ENCODE measurements at regions not wholly inside any gene's neighbourhood (a gene's known extent, or its start where the extent isn't known, plus 50 kb on each side); places are given as distances from the start of the nearest gene placed in this dataset.
"Not testable (repeated sequence)": the region's sequence is repeated elsewhere in the genome, so short reads cannot be mapped to it uniquely, and the experiment has no call there.

GRCh38 chr7:112981966-112982365 is 104.7 kb downstream of the GPR85 start:
- DNase-seq = no peak

GRCh38 chr7:112979055-112979454 is 107.6 kb downstream of the GPR85 start:
- DNase-seq = not testable (repeated sequence)

- DNase-seq = not testable (repeated sequence)
These were observed 109.2 kb downstream of the GPR85 start for GRCh38 chr7:112977244-112977955.

- no peak for DNase-seq
These were observed 115.9 kb downstream of the GPR85 start for GRCh38 chr7:112970771-112971170.

GRCh38 chr7:112969946-112970345 is 116.7 kb downstream of the GPR85 start:
- no peak for DNase-seq

GRCh38 chr7:112965506-112965905 is 121.1 kb downstream of the GPR85 start:
- DNase-seq = no peak

- no peak for DNase-seq
These were observed 123.0 kb downstream of the GPR85 start for GRCh38 chr7:112963634-112964033.

GRCh38 chr7:112962815-112963214 is 123.8 kb downstream of the GPR85 start:
- DNase-seq = no peak

GRCh38 chr7:112959276-112959675 is 127.4 kb downstream of the GPR85 start:
- no peak for DNase-seq

GRCh38 chr7:112958775-112959174 is 127.9 kb downstream of the GPR85 start:
- no peak for DNase-seq

GRCh38 chr7:112957901-112958300 is 128.7 kb downstream of the GPR85 start:
- no peak for DNase-seq

GRCh38 chr7:112953031-112953430 is 133.6 kb downstream of the GPR85 start:
- not testable (repeated sequence) for DNase-seq

GRCh38 chr7:112951070-112951469 is 135.6 kb downstream of the GPR85 start:
- no peak for DNase-seq

- DNase-seq = not testable (repeated sequence)
These were observed 136.9 kb downstream of the GPR85 start for GRCh38 chr7:112949682-112950081.

GRCh38 chr7:112946350-112946749 is 140.3 kb downstream of the GPR85 start:
- DNase-seq = no peak

GRCh38 chr7:112945046-112945445 is 141.6 kb downstream of the GPR85 start:
- DNase-seq = no peak

GRCh38 chr7:112942981-112943380 is 143.6 kb downstream of the GPR85 start:
- DNase-seq = no peak

- DNase-seq = not testable (repeated sequence)
These were observed 144.5 kb downstream of the GPR85 start for GRCh38 chr7:112942125-112942524.

- no peak for DNase-seq
These were observed 146.3 kb downstream of the GPR85 start for GRCh38 chr7:112940314-112940732.

GRCh38 chr7:112939574-112940313 is 146.9 kb downstream of the GPR85 start:
- DNase-seq = peak; percentile 99

- peak; percentile 18 for DNase-seq
These were observed 147.6 kb downstream of the GPR85 start for GRCh38 chr7:112938863-112939573.

GRCh38 chr7:112937651-112938415 is 147.6 kb upstream of the TMEM168 start:
- no peak for DNase-seq

- DNase-seq = no peak
These were observed 143.4 kb upstream of the TMEM168 start for GRCh38 chr7:112933598-112933997.
